GM18511 (cell line): ENCODE measurements at regions not wholly inside any gene's neighbourhood (a gene's known extent, or its start where the extent isn't known, plus 50 kb on each side); places are given as distances from the start of the nearest gene placed in this dataset.
"Not testable (repeated sequence)": the region's sequence is repeated elsewhere in the genome, so short reads cannot be mapped to it uniquely, and the experiment has no call there.

Experiments
- ATAC-seq: cut with Tn5 transposase; IDR thresholded peaks from one replicate; pipeline ENCODE4 v1.9.1; 2021; ENCODE audit warnings: mild to moderate bottlenecking, moderate library complexity; ENCODE audit not compliant: unreplicated experiment

DNA sequence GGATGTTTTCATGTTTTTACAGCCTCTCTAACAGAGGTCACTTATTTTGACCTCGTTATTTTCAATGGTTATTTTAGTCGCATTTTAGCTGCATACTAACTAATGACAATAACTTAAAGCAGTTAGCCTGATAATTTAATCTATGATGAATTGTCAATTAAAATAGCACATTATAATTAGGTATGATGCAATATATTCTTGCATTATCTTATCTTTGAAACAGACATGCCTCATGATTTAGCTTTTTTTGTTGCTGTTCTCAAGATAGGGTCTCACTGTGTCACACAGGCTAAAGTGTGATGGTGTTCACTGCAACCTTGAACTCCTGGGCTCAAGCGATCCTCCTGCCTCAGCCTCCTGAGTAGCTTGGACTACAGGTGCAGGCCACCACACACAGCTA lies 126.4 kb downstream of the KBTBD2 start:
- no peak for ATAC-seq

DNA sequence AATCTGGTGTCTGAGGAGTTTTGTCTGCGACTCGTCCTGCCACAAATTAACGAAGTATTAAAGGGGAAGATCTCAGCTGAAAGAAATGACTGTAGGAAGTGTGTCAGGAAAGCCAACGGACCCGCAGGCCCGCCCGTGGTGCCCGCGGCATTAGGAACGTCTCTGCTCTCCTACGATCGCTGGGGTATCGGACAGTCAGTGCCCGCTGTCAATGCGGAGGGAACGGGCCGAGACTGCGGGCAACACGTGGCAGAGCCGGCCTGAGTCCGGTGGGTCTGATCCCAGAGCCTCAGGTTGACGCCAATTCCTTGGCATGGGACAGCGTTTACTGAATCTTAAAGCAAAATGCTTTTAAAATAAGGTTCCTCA lies 128.7 kb downstream of the KBTBD2 start:
- ATAC-seq, result no peak

DNA sequence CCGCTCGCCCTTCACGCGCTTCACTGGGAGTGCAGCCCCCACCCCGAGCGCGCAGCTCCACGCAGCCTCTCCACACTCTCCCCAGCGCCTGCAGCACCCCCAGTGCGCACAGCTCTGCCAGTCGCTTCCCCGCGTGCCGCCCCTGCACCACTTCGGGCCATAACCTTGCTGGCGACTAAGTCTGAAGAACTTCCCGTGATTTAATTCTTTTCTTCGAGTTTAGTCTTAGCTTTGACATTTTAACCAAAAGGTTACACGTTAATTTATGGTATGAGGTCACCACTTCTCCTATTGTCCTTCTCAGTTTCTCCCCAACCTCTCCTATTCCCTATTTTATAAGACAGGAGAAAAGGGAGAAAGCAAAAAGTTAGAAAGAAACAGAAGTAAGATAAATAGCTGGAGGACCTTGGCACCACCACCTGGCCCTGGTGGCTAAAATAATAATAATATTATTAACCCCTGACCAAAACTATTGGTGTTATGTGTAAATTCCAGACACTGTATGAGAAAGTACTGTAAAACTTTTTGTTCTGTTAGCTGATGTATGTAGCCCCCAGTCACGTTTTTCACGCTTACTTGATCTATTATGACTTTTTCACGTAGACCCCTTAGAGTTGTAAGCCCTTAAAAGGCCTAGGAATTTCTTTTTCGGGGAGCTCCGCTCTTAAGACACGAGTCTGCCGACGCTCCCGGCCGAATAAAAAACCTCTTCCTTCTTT lies 129.2 kb downstream of the KBTBD2 start:
- not testable (repeated sequence) for ATAC-seq

DNA sequence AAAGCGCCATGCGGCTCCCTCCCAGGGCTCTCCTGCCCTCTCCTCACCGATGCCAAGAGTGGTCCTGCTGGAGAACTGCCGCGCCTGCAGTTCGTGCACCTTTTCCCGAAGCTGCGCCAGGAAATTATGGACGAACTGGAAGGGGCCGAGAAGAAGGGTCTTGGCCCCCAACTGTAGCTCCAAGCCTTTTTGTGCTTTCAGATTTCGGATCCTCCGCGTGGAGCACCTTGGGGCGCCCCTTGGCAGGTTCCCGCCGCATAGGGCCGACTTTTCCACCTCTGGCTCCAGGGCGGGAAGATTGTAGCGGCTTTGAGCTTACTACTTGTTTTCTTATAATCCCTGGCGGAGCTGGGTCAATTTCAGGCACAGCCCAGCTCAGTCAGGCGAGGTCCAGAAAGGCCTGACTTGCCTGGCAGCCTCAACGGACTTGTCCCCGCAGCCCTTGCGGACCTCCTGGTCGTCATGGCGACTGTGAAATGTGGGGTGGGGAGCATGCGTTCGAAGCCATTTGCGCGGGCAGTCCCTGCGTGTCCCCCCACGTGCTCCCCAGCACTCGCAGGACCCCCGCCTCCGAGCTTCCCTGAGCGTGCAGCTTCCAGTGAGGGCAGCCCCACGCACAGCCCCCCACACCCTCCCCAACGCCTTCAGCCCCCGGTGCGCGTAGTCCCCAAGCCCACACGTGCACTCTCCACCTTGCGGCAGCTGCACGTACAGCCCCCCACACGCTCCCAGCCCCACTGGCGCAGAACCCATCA lies 129.9 kb downstream of the KBTBD2 start:
- no peak for ATAC-seq

DNA sequence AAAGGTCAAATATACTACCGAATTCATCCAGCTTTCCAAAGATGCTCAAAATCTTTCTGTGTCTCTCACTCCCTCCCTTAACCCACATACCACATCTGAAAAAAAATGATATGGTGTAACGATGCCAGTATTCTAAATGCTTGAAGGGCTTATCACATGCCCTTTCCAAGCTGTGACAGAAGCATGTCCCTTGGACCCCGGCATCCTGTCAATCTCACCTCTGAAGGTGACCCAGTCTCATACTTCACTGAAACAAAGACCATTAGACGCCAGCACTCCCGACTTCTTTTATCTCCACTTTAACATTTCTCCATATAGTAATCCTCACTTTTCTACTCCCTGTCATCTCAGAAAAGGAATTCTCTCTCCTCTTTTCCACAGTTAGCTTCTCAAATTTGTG lies 130.8 kb downstream of the KBTBD2 start:
- ATAC-seq, result not testable (repeated sequence)

DNA sequence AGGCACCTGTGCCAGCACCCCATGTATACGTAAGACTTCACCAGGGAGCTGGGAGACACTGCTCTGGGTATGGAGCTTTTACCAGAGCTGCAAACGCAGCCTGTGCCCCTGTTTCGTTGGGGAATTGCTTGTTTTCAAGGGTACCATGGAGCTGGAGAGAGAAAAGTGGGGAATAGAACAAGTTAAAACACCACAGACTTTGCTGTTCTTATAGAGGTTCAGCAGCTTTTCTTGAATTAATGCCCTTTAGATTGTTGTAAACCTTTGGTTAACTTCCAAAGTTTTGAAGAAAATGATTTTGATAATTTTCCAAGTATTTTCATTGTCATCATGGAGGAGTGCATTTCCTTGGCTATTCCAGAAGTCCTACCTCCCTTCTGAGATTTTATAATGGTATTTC lies 131.7 kb downstream of the KBTBD2 start:
- not testable (repeated sequence) for ATAC-seq

DNA sequence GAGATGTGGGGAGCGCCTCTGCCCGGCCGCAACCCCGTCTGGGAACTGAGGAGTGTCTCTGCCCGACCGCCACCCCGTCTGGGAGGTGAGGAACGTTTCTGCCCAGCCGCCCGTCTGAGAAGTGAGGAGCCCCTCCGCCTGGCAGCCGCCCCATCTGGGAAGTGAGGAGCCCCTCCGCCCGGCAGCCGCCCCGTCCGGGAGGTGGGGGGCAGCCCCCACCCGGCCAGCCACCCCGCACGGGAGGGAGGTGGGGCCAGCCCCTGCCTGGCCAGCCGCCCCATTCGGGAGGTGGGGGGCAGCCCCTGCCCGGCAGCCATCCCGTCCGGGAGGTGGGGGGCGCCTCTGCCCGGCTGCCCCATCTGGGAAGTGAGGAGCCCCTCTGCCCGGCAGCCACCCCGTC lies 137.7 kb downstream of the KBTBD2 start:
- ATAC-seq, result not testable (repeated sequence)

DNA sequence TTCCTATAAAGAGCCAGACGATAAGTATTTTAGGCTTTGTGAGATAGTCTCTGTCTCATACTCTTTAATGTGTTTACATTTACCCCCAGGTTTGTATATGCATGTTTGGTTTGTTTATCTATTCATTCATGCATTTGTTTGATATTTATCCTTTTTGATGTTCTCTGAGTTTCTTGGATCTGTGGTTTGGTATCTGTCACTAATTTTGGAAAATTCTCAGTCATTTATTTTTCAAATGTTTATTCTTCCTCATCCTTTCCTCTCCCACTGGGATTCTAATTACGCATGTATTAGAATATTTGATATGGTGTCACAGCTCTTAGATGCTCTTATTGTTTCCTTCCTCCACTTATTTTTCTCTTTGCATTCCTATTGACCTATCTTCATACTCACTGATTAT lies 143.2 kb downstream of the KBTBD2 start:
- ATAC-seq, result not testable (repeated sequence)

DNA sequence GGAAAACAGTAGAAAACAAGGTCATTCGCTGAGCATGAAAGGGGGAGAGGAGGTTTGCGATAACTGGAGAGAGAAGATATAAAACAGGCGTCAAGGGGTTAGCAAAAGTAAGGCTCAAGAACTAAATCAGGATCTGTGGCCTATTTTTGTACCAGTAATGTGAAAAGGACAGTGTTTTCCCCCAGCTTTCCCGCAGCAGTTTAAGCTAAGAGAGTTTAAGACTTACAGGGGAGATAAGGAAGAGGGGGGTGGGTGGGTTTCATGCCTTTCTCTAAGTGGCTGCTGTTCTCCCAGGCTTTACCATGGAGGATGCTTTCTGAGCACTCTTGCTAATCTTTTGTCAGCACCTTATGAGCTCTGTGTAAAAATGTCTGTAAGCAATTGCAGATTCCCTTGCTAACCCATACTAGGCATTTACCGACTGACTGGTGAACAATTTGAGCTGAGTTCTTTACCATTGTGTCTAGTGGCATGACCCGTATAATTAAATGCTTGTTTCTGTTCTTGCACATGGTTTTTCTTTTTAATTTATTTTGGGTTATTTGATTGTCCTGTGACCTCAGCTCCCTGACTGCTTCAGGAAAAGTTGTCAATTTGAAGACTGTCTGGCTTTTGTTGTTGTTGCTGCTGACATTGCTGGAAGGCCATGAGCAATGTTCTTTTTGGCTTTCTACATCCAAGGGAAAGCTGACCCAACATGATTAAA lies 144.0 kb downstream of the KBTBD2 start:
- not testable (repeated sequence) for ATAC-seq

DNA sequence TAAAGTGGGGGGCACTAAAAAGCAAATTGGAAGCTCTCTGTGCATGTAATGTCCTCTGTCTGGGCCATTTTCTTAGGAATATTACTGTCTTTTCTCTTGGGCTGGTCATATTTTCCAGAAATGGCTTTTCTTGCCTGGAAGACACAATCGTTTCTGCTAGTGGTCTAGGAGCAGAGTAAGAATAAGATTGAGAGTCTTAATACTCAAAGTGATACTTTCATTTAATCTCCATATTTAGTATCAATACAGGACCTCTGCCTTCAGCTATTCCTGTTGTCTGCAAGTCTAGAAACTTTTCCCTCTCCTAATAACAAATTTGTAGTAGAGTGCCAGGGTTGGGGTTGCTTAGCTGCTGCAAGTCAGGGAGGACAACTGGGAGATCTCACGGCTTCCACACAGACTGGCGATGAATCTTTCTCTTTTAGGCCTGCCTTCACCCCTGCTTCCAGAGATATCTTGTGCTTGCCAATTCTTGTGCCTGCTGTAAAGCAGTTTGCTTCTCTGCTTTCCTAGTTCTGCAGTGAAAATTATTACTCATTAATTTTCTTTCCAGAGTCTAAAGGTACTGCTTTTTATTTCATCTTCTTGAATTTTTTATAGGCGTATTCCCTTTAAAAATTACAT lies 149.6 kb downstream of the KBTBD2 start:
- peak; percentile 70 for ATAC-seq

DNA sequence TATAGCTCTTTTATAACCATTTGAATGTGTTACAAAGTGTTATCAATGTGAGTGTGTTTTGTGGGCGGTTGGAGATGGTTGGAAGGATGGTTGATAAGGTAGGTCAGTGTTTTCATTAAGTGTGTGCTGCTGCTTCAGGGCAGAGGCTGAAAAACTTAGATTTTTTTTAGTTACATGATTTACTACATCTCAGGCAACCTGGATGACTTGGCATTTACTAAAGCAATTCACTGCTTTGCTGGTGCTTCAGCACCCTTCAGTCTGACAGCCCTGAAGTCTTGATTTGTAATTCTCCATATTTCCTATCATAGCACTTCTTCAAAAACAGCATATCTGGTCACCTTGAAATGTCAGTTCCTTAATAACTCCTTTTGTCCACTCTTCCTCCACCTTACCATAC lies 151.8 kb downstream of the KBTBD2 start:
- ATAC-seq, result not testable (repeated sequence)

DNA sequence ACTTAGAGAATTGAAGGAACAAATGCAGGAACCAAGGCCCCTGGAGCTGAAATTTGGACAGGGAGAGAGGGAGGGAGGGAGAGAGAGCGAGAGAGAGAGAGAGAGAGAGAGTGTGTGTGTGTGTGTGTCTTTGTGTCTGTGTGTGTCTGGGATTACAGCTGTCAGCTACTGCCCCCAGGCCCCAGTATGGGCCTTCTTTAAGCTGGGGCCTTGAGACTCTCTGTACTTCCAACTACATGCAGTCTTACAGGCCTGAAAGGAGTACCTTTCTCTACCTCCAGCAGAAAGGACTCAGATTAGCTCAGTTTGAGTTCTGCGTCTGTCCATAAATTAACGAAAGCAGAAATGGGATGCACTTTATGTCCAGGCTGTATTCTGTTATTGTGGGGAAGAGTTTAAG lies 153.2 kb downstream of the KBTBD2 start:
- not testable (repeated sequence) for ATAC-seq

DNA sequence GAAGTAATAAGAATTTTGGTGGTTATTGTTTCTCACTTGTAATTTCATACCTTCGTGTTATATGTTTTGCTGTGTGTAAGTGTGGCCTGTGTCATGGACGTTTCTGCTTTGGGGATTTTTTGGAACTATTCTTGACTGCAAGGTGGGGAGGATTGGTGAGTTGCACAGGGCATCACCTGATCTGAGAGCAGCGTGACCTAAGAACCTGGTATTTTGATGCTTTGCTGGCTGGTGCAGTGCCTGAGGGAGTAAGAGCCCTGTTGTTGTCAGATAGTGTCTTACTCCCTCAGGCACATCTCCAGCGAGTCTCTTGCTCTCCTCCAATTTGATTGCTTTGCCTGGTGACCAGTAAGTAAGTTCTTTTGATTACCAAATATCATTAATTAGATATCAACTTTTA lies 158.8 kb downstream of the KBTBD2 start:
- not testable (repeated sequence) for ATAC-seq

DNA sequence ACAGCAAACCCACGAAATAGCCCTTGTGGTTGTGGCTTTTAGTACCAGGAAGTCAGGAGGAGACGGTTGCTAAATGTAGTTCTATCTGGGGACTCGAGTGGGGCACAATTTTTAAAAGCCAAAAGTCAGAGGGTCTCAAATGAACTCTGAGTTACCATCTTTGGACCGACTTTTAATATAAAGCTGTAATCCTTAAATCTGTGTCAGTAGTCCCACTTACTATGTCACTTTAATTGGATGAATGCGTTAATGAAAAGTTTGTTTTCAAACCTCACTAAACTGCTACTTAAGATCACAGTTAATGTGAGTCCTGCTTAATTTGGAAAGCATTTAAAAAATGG lies 162.3 kb downstream of the KBTBD2 start:
- ATAC-seq, result not testable (repeated sequence)

DNA sequence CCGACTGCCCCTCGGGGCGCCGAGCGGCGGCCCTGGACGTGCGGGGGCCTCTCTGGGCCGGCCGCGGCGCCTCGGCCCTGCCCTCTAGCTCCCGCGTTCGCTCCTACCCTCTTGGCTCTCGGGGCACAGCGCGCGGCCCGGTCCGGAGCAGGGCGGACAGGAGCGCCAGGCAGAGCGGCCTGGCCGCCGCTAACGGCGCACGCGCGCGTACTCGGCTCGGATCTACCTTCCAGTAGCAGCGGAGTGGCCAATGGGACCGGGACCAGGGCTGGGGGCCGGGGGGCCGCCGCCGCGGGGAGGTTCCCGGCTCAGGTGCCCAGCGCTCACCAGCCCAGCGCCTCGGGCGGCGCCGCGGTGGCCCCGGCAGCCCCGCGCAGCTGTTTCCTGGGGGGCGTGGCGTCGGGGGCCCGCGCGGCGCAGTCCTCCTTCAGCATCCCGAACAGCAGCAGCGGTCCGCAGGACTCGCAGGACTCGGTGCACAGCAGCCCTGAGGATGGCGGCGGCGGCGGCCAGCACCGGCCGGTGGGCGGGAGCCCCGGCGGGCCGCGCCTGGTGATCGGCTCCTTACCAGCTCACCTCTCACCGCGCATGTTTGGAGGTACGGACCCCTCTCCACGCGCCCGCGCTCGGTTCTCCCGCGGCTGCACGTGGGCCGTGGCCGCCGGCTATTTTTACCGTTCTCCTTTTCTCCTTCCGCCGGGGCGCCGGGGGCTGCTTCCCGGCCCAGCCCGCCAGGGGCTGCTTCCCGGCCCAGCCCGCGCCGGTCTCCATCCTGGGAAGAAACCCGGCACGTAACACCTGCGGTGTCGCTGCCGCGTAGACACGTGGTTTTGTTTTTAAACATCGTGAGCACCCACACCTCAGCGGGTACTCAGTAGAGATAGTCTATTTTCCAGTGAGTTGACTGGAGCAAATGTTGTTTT lies 162.9 kb downstream of the KBTBD2 start:
- ATAC-seq, result peak; percentile 77

DNA sequence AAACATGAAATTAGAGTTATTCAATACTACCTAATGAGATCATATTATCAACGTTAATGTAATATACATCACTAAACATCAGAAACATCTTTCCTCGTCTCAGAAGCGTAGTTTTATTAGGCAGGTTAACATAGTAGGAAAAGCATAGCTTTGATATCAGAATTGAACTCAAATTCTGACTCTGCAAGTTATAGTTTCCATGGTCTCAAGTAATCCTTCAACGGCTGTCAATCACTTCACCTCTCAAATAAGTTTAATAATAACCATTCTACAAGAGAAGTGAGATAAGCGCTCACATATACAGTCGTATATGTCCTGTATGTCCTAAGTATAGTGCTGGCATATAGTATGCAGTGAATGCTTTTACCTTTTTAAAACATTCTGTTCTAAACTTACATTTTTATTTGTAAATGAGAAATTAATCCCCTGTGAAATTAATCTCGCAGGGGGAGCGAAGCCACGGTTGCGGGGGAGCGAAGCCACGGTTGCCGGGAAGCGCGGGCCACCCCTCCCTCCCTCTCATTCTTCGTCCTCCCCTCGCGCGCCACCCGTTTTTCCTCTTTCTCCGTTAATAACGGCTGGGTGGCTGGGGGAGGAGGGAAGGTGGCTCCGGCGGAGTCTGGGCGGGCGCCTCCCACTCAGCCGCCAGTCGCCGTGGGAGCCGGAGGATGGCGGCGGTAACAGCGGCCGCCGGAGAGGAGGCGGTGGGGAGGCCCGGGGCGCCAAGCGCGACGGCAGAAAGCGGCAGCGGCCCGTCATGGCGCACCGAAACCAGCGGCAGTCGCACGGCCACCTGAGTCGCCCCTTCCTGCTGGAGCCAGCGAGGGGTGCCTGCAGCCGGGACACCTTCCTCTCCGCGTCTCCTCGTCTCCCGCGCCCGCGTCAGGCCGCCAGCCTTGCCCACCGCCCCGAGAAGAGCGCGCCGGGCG lies 163.8 kb downstream of the KBTBD2 start:
- ATAC-seq, result peak; percentile 72

DNA sequence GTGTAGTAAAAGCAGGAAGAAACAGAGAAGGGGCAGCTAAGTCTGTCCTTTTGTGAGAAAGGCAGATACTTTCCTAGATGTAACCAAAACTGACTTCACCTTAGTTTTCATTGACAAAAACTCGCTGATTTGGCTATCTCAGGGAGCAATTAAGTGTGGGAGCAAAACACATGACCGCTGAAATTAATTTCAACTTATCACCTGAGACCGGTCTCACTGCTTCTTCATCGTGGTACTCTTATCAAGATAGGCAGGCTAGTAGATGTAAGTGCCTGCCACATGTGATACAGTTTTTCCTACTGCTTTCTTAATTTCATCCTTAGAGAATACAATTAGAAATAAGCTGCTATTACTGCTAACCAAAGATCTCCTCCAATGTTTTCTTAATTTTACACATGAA lies 168.7 kb downstream of the KBTBD2 start:
- not testable (repeated sequence) for ATAC-seq

DNA sequence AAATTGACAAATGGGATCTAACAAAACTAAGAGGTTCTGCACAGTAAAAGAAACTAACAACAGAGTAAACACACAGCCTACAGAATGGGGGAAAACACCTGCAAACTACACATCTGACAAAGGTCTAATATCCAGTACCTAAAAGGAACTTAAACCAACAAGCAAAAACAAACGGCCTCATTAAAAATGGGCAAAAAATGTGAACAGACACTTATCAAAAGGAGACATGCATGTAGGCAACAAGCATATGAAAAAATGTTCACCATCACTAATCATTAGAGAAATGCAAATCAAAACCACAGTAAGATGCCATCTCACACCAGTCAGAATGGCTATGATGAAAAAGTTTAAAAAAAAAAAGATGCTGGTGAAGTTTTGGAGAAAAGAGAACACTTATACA lies 197.4 kb downstream of the KBTBD2 start:
- ATAC-seq, result no peak
